Gastrocnemius medialis (tissue), 4 donors: ENCODE measurements at regions not wholly inside any gene's neighbourhood (a gene's known extent, or its start where the extent isn't known, plus 50 kb on each side); places are given as distances from the start of the nearest gene placed in this dataset.

Experiments used
- ATAC-seq, 2 donors: fragments of 150-250 bp; one replicate each; pipeline ENCODE4 v1.9.1; 2016
- DNase-seq, 2 donors: peaks; one replicate each; pipeline ENCODE4 v3.0.0-alpha.2; 2019
- H3K27ac ChIP-seq, 4 donors: fragments of 200-600 bp; sonication (generic); 1 replicate in 1 of 4; 2 replicates in 3 of 4; pipeline ENCODE4 v1.5.1; 2016 to 2018; ENCODE audit warnings: mild to moderate bottlenecking in 2 of 4, moderate library complexity in 1 of 4
- H3K27me3 ChIP-seq, 3 donors: fragments of 200-600 bp; sonication (generic) in 2 of 3; 1 replicate in 1 of 3; 2 replicates in 2 of 3; pipeline versions ENCODE4 v1.5.1 to v1.6.0; 2016 to 2019; ENCODE audit warnings: mild to moderate bottlenecking in 1 of 3, moderate library complexity in 1 of 3
- H3K36me3 ChIP-seq, 2 donors: fragments of 200-600 bp; sonication (generic) in 1 of 2; one replicate each; pipeline ENCODE4 v1.5.1; 2017 to 2018
- H3K4me1 ChIP-seq, 2 donors: fragments of 200-600 bp; sonication (generic) in 1 of 2; one replicate each; pipeline ENCODE4 v1.5.1; 2016 to 2017; ENCODE audit warnings: mild to moderate bottlenecking in 2 of 2
- H3K4me3 ChIP-seq, 4 donors: fragments of 200-600 bp; sonication (generic) in 3 of 4; 1 replicate in 1 of 4; 2 replicates in 3 of 4; pipeline ENCODE4 v1.5.1; 2016 to 2019; ENCODE audit warnings: mild to moderate bottlenecking in 2 of 4
- H3K9me3 ChIP-seq, 3 donors: fragments of 200-600 bp; sonication (generic) in 2 of 3; 1 replicate in 1 of 3; 2 replicates in 2 of 3; pipeline ENCODE4 v1.5.1; 2016 to 2019
- CTCF ChIP-seq, 5 experiments: fragments of 450-650 bp in 3 of 5; fragments of 200-600 bp in 2 of 5; sonication (generic) in 2 of 5; IDR thresholded peaks in 4 of 5; conservative IDR thresholded peaks in 1 of 5; 1 replicate in 4 of 5; 2 replicates in 1 of 5; pipeline ENCODE4 v1.5.1; 2016 to 2019; ENCODE audit warnings: antibody characterized with exemption in 5 of 5, mild to moderate bottlenecking in 3 of 5, moderate library complexity in 3 of 5
- POLR2A ChIP-seq, 2 donors: fragments of 450-650 bp; IDR thresholded peaks; one replicate each; pipeline ENCODE4 v1.6.1; 2017; ENCODE audit warnings: antibody characterized with exemption in 2 of 2, mild to moderate bottlenecking in 2 of 2, moderate library complexity in 2 of 2
- in situ Hi-C, 4 donors: fragments of 200-750 bp; cut with MboI; loops; one replicate each; pipeline versions ENCODE4 v1.15.0 to v1.8.0; 2017; ENCODE audit warnings: low sequenced_read_pairs in 4 of 4
- intact Hi-C: fragments of 100-400 bp; cut with DNase I; formaldehyde crosslinking; loops from one replicate; pipeline ENCODE4 v1.15.1; 2023; ENCODE audit warnings: low total_unique reads

GRCh38 chr5:139740138-139740991, 55.2 kb upstream of the PSD2 start:
- Histone ChIP-seq H3K27me3 (no peaks in the 10 kb centered on the region), H3K9me3 (no peaks in the 10 kb centered on the region), H3K4me3 (no peak overlapping the region), H3K4me1 (no peaks in the 10 kb centered on the region), H3K36me3 (no peaks in the 10 kb centered on the region), H3K27ac (no peak overlapping the region)
- in situ Hi-C loops (no loop called here), intact Hi-C loops (no loop called here)
- TF ChIP-seq POLR2A (IDR thresholded peaks at IDR 0.05) (no peak), CTCF (IDR thresholded peaks at IDR 0.05 in 4 of 5, conservative IDR thresholded peaks at IDR 0.05 in 1 of 5) (no peak)
- DNase-seq, result no peak
- ATAC-seq, result no peak

GRCh38 chr5:139740992-139741672, 54.5 kb upstream of the PSD2 start:
- DNase-seq (no peak), ATAC-seq (no peak)
- H3K9me3 ChIP-seq, result no peaks in the 10 kb centered on the region
- no peaks in the 10 kb centered on the region for H3K36me3 ChIP-seq
- H3K27ac ChIP-seq, result no peak overlapping the region
- H3K4me1 ChIP-seq, result peaks cover 5 to 6% of the 10 kb centered on the region in 2 donors
- H3K4me3 ChIP-seq, result no peak overlapping the region
- intact Hi-C loops, result no loop called here
- H3K27me3 ChIP-seq, result no peaks in the 10 kb centered on the region
- in situ Hi-C loops, result no loop called here
- no peak for TF ChIP-seq CTCF (IDR thresholded peaks at IDR 0.05 in 4 of 5, conservative IDR thresholded peaks at IDR 0.05 in 1 of 5)
- no peak for TF ChIP-seq POLR2A (IDR thresholded peaks at IDR 0.05)

- TF ChIP-seq POLR2A (IDR thresholded peaks at IDR 0.05), result no peak
- no peak for TF ChIP-seq CTCF (IDR thresholded peaks at IDR 0.05 in 4 of 5, conservative IDR thresholded peaks at IDR 0.05 in 1 of 5)
- intact Hi-C loops (no loop called here), in situ Hi-C loops (no loop called here)
Observed at GRCh38 chr5:139741823-139742172, 53.8 kb upstream of the PSD2 start.

GRCh38 chr5:139742173-139742903, 53.3 kb upstream of the PSD2 start:
- ATAC-seq, result no peak
- H3K4me3 ChIP-seq, result no peak overlapping the region

More at GRCh38 chr5:139741823-139742172, 53.8 kb upstream of the PSD2 start:
- ATAC-seq (no peak), DNase-seq (no peak)
- peaks cover 0 to 2% (median under 1%) of the 10 kb centered on the region in 3 donors for H3K27me3 ChIP-seq
- H3K9me3 ChIP-seq, result no peaks in the 10 kb centered on the region
- H3K4me3 ChIP-seq, result no peak overlapping the region
- H3K4me1 ChIP-seq, result peaks cover 10 to 13% of the 10 kb centered on the region in 2 donors
- no peak overlapping the region for H3K27ac ChIP-seq
- no peaks in the 10 kb centered on the region for H3K36me3 ChIP-seq

More at GRCh38 chr5:139742173-139742903, 53.3 kb upstream of the PSD2 start:
- intact Hi-C loops (no loop called here), in situ Hi-C loops (no loop called here)
- Histone ChIP-seq H3K36me3 (no peaks in the 10 kb centered on the region), H3K27me3 (peaks cover 4 to 8% (median 6%) of the 10 kb centered on the region in 3 donors), H3K9me3 (no peaks in the 10 kb centered on the region), H3K4me1 (peaks cover 15 to 18% of the 10 kb centered on the region in 2 donors), H3K27ac (no peak overlapping the region)
- TF ChIP-seq POLR2A (IDR thresholded peaks at IDR 0.05) (no peak), CTCF (IDR thresholded peaks at IDR 0.05 in 4 of 5, conservative IDR thresholded peaks at IDR 0.05 in 1 of 5) (no peak)
- no peak for DNase-seq
